ENCODE measurements at regions not wholly inside any gene's neighbourhood (a gene's known extent, or its start where the extent isn't known, plus 50 kb on each side); places are given as distances from the start of the nearest gene placed in this dataset.

DNA sequence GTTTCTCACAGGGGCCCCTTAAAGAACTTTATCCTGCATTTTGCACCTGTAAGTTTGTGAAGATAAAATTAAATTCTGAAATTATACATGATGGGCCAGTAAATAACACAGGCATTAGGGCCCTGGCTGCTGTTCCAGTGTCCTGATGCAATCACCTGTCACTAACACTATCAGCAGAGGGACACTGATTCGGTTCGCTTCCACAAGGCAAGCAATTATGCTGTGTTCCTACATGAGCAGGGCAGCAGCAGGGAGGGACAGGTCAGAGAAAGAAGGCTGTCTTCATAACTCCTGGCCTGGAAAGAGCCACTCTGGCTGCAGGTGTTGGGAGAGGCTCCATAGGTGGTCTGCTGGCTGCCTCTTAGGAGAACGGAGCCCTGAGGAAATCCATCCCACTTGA, 487.3 kb downstream of the MID1IP1 start:
- FAIRE-seq (no peak), DNase-seq (ENCODE audit: insufficient read length) (no peak)
- TF ChIP-seq TAF1 (IDR thresholded peaks at IDR 0.05; ENCODE audit: borderline replicate concordance, low read depth, low read length) (no peak), POLR2AphosphoS5 (IDR thresholded peaks at IDR 0.05; ENCODE audit: low read depth, low read length) (no peak), POLR2A (IDR thresholded peaks at IDR 0.05; ENCODE audit: low read depth, low read length) (no peak)

DNA sequence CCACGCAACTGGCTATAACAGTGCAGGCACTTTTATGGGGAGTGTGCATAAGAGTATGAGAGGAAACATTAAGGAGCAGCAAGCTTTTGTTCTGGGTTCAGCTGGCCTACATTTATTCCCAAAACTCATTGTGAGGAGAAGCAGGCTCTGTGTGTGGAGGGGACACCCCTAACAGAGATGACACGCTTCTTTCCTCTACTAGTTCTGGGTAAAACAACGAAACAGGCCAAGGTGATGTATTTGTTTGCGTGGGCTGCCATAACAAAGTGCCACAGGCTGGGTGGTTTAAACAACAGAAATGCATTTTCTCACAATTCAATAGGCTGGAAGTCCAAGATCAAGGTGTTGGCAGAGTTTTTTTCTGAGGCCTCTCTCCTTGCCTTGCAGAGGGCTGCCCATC, 488.6 kb downstream of the MID1IP1 start:
- DNase-seq (ENCODE audit: insufficient read length) (no peak), FAIRE-seq (no peak)
- TF ChIP-seq TAF1 (IDR thresholded peaks at IDR 0.05; ENCODE audit: borderline replicate concordance, low read depth, low read length) (no peak), POLR2AphosphoS5 (IDR thresholded peaks at IDR 0.05; ENCODE audit: low read depth, low read length) (no peak), POLR2A (IDR thresholded peaks at IDR 0.05; ENCODE audit: low read depth, low read length) (no peak)

DNA sequence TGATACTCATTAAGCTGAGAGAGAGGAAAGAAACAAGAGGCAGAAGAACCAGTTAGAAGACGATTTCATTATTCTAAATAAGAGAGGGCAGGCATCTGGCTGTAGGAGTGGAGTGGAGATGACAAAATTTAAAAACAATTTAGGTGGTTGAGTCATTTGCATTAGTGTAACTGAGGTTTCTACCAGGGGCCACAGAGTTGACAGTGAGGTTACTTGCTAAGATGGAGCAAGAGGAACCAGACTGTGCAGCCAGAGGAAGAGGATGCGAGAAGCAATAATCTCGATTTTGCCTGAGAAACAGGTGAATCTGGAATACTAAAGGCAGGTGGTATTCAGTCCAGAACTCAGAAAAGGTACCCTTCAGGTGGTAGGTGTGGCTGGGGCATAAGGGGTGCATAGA, 491.9 kb downstream of the MID1IP1 start:
- no peak for FAIRE-seq
- TF ChIP-seq POLR2A (IDR thresholded peaks at IDR 0.05; ENCODE audit: low read depth, low read length) (no peak), POLR2AphosphoS5 (IDR thresholded peaks at IDR 0.05; ENCODE audit: low read depth, low read length) (no peak), TAF1 (IDR thresholded peaks at IDR 0.05; ENCODE audit: borderline replicate concordance, low read depth, low read length) (no peak)

DNA sequence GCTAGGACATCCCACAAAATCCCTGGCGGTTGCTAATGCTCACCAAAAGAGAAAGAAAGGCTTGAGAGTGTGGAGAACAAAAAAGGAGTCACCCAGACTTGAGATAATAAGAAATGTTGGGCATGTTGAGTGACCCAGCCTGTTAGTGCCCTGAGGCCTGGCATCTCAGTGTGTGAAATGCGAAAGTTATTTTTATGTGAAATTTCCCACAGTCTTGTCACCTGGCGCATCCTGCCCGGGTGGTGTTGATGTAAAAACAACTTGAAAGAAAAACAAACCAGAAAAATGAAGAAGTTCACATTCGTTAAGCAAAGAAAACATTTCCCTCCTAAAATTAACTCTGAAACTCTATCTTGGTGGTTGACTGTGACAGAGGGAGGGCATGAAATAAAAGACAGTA, 495.2 kb downstream of the MID1IP1 start:
- TF ChIP-seq POLR2AphosphoS5 (IDR thresholded peaks at IDR 0.05; ENCODE audit: low read depth, low read length) (no peak), POLR2A (IDR thresholded peaks at IDR 0.05; ENCODE audit: low read depth, low read length) (no peak), TAF1 (IDR thresholded peaks at IDR 0.05; ENCODE audit: borderline replicate concordance, low read depth, low read length) (no peak)
- DNase-seq (ENCODE audit: insufficient read length) (no peak), FAIRE-seq (no peak)

More for the DNA sequence above, 491.9 kb downstream of the MID1IP1 start:
- no peak for DNase-seq (ENCODE audit: insufficient read length)

DNA sequence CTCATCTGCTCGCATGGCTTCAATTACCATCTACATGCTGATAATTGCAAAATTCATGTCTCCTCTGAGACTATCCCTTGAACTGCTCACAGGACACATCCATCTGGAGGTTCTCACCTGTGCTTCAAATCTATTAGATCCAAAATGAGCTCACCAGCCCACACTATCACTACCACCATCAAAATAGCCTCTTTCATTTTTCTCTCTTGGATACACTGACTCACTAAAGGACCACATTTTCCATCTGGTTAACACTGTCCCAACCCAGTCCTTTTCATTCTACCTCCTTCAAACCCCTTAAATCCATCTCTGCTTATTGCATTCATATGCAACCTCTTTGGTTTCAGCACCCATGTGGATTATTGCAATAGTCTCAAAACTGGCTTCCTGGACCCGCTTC, 497.6 kb downstream of the MID1IP1 start:
- DNase-seq (ENCODE audit: insufficient read length): no peak
- FAIRE-seq: no peak
- no peak for TF ChIP-seq TAF1 (IDR thresholded peaks at IDR 0.05; ENCODE audit: borderline replicate concordance, low read depth, low read length)
- TF ChIP-seq POLR2A (IDR thresholded peaks at IDR 0.05; ENCODE audit: low read depth, low read length): no peak
- no peak for TF ChIP-seq POLR2AphosphoS5 (IDR thresholded peaks at IDR 0.05; ENCODE audit: low read depth, low read length)

DNA sequence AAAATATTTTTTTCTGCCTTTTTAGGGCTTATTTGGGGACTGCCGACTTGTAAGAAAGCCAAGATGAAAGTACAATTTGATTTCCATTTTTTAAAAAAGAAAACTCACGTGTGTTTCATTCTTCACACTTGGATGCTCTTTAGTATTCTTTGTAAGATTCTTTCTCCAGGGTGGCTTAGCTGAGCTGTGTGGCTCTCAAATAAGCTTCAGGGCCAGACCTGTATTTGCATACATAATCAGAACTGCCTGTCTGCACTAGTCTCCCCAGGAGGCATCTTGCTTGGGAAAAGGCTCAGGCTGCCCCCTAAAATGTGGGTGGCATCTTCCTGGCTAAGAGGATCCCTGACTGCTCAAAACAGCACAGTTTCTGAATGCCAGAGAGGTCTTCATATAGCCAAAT, 498.4 kb downstream of the MID1IP1 start:
- FAIRE-seq (no peak), DNase-seq (ENCODE audit: insufficient read length) (no peak)
- TF ChIP-seq POLR2AphosphoS5 (IDR thresholded peaks at IDR 0.05; ENCODE audit: low read depth, low read length) (no peak), POLR2A (IDR thresholded peaks at IDR 0.05; ENCODE audit: low read depth, low read length) (no peak), TAF1 (IDR thresholded peaks at IDR 0.05; ENCODE audit: borderline replicate concordance, low read depth, low read length) (no peak)

DNA sequence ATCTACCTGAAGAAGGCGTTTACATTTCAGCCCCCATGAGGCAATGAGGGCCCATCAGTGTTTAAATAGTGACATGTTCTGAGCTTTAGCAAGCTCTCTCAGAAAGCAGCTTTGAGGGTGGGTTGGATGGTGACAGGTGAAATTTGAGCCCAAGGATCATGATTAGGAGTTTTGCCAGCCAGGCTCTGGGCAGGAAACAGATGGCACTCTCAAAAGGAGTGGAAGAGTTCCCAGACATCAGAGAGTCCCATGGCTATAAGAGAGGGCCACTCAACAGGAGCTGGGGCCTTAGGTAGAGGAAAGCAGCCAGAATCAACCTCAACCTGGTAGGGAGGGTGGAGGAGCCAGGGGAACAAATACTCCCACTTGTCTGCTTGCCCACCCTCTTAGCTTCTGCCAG, 499.8 kb downstream of the MID1IP1 start:
- no peak for FAIRE-seq
- TF ChIP-seq POLR2A (IDR thresholded peaks at IDR 0.05; ENCODE audit: low read depth, low read length) (no peak), TAF1 (IDR thresholded peaks at IDR 0.05; ENCODE audit: borderline replicate concordance, low read depth, low read length) (no peak), POLR2AphosphoS5 (IDR thresholded peaks at IDR 0.05; ENCODE audit: low read depth, low read length) (no peak)
- no peak for DNase-seq (ENCODE audit: insufficient read length)

DNA sequence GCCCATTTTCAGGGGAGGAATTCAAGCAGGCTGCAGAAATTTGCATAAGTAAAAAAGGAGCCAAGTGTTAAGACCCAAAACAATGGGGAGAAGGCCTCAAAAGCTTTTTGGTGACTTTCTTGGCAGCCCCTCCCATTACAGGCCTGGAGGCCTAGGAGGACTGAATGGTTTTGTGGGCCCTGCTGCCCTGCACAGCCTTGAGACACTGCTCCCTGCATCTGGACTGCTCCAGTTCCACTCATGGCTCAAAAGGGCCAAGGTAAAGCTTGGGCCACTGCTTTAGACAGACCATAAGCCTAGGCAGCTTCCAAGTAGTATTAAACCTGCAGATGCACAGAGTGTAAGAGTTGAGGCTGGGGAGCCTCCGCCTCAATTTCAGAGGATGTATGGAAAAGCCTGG, 501.6 kb downstream of the MID1IP1 start:
- TF ChIP-seq POLR2A (IDR thresholded peaks at IDR 0.05; ENCODE audit: low read depth, low read length): no peak
- no peak for TF ChIP-seq POLR2AphosphoS5 (IDR thresholded peaks at IDR 0.05; ENCODE audit: low read depth, low read length)
- no peak for TF ChIP-seq TAF1 (IDR thresholded peaks at IDR 0.05; ENCODE audit: borderline replicate concordance, low read depth, low read length)
- DNase-seq (ENCODE audit: insufficient read length) (no peak), FAIRE-seq (no peak)

DNA sequence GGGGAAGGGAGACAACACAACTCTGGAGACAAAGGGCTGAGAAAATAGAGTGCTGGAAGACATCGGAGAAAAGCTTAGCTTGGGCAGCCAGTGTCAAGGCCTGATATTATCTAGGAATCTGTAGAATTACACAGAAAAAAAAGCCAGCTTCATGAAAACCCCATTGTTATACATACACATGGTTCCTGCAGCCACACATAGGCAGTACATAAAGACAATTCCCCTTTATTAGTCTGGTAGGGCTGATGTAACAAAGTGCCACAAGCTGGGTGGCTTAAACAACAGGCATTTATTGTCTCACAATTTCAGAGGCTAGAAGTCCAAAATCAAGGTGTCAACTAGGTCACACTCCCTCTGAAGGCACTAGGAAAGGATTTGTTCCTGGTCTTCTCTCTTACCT, 503.5 kb downstream of the MID1IP1 start:
- FAIRE-seq: no peak
- no peak for TF ChIP-seq POLR2AphosphoS5 (IDR thresholded peaks at IDR 0.05; ENCODE audit: low read depth, low read length)
- TF ChIP-seq TAF1 (IDR thresholded peaks at IDR 0.05; ENCODE audit: borderline replicate concordance, low read depth, low read length): no peak
- TF ChIP-seq POLR2A (IDR thresholded peaks at IDR 0.05; ENCODE audit: low read depth, low read length): no peak

DNA sequence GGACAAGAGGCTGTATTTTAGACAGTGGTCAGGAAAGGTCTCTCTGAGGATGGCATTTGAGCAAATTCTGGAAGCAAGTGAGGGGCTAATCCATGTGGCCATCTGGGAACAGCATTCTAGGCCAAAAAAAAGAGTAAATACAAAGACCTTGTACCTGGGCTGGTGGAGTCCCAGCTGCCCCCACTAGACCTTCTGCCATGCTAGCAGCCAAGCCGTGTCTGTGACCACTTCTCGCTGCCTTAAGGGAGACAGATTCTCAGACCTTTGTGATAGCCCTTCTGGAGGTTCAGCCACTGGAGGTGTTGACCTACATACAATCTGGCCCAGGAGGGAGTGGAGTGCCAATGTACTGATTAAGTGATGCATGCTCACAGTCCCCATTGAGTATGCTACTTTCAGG, 506.2 kb downstream of the MID1IP1 start:
- no peak for DNase-seq (ENCODE audit: insufficient read length)
- FAIRE-seq: no peak

More for the DNA sequence above, 503.5 kb downstream of the MID1IP1 start:
- no peak for DNase-seq (ENCODE audit: insufficient read length)

DNA sequence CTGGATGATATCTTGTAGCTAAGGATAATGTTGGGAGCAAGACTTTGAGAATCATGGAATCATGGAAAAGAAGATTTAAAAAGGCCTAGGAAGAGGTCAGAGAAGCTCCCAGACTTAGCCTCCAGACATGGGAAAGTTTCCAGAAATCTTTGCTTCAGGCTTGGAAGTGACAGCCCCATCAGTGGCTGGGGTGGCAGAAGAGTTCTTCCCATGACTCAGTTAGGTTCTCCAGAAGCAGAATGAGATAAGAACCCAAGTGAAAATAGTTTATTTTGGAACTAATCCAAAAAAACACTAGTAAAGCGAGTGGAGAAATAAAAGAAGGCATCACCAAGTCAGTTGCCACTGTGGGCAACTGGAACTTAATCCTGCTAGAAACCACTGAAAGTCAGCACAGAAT, 506.9 kb downstream of the MID1IP1 start:
- FAIRE-seq (no peak), DNase-seq (ENCODE audit: insufficient read length) (no peak)
- TF ChIP-seq TAF1 (IDR thresholded peaks at IDR 0.05; ENCODE audit: borderline replicate concordance, low read depth, low read length): no peak
- no peak for TF ChIP-seq POLR2AphosphoS5 (IDR thresholded peaks at IDR 0.05; ENCODE audit: low read depth, low read length)
- no peak for TF ChIP-seq POLR2A (IDR thresholded peaks at IDR 0.05; ENCODE audit: low read depth, low read length)

More for the DNA sequence above, 506.2 kb downstream of the MID1IP1 start:
- no peak for TF ChIP-seq TAF1 (IDR thresholded peaks at IDR 0.05; ENCODE audit: borderline replicate concordance, low read depth, low read length)
- no peak for TF ChIP-seq POLR2A (IDR thresholded peaks at IDR 0.05; ENCODE audit: low read depth, low read length)
- no peak for TF ChIP-seq POLR2AphosphoS5 (IDR thresholded peaks at IDR 0.05; ENCODE audit: low read depth, low read length)

DNA sequence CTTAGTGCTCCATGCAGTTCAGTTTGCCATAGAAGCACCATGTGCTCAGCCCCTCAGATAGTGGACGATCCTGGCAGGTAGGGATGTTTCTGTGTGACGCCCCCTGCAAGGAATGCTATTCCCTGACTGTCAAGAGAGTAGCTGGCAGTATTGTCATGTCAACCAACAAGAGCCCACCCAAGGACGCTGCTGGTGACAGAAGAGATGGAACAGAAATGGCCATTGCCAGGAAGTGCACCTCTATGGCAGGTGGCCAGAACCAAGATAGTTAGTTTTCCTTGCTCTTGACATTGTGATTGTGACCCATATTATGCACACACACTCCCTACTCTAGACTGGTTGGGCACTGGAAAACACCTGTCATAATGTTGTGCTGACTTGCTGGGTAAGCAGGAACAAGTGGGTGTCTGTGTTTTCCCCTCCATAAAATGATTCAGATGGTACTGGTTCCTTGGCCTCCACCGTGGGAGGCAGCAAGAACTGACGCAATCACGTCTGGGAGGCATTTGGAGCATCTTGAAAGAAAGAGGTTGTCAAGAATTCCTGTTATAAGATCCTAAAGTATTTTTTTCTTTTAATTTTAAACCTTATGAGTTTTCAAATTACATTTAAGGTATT, 507.9 kb downstream of the MID1IP1 start:
- FAIRE-seq: no peak
- TF ChIP-seq TAF1 (IDR thresholded peaks at IDR 0.05; ENCODE audit: borderline replicate concordance, low read depth, low read length) (no peak), POLR2AphosphoS5 (IDR thresholded peaks at IDR 0.05; ENCODE audit: low read depth, low read length) (no peak), POLR2A (IDR thresholded peaks at IDR 0.05; ENCODE audit: low read depth, low read length) (no peak)
- no peak for DNase-seq (ENCODE audit: insufficient read length)

All from GM12892 (cell line).